Stomach smooth muscle (tissue), 2 donors: ENCODE measurements at regions not wholly inside any gene's neighbourhood (a gene's known extent, or its start where the extent isn't known, plus 50 kb on each side); places are given as distances from the start of the nearest gene placed in this dataset.

Experiments
- H3K27ac ChIP-seq: one replicate; pipeline ENCODE4 v1.7.0; 2013; ENCODE audit warnings: mild to moderate bottlenecking, low read length, inconsistent platforms
- H3K27me3 ChIP-seq, 2 donors: one replicate each; pipeline ENCODE4 v1.7.0; 2013; ENCODE audit warnings: low read length in 2 of 2; ENCODE audit not compliant: insufficient read depth in 2 of 2, control insufficient read depth in 1 of 2
- H3K36me3 ChIP-seq, 2 donors: one replicate each; pipeline ENCODE4 v1.7.0; 2013; ENCODE audit warnings: low read length in 2 of 2; ENCODE audit not compliant: control insufficient read depth in 2 of 2, insufficient read depth in 2 of 2
- H3K4me1 ChIP-seq: one replicate; pipeline ENCODE4 v1.7.0; 2013; ENCODE audit warnings: low read length; ENCODE audit not compliant: control insufficient read depth, insufficient read depth
- H3K4me3 ChIP-seq, 2 donors: one replicate each; pipeline ENCODE4 v1.7.0; 2013; ENCODE audit warnings: low read length in 2 of 2
- H3K9ac ChIP-seq, 2 donors: one replicate each; pipeline ENCODE4 v1.7.0; 2013; ENCODE audit warnings: low read length in 2 of 2, mild to moderate bottlenecking in 1 of 2
- H3K9me3 ChIP-seq, 2 donors: one replicate each; pipeline ENCODE4 v1.7.0; 2013; ENCODE audit warnings: low read length in 2 of 2; ENCODE audit not compliant: control insufficient read depth in 2 of 2
- donor health status: healthy.
- donor health status: Pancreatic carcinoma.

DNA sequence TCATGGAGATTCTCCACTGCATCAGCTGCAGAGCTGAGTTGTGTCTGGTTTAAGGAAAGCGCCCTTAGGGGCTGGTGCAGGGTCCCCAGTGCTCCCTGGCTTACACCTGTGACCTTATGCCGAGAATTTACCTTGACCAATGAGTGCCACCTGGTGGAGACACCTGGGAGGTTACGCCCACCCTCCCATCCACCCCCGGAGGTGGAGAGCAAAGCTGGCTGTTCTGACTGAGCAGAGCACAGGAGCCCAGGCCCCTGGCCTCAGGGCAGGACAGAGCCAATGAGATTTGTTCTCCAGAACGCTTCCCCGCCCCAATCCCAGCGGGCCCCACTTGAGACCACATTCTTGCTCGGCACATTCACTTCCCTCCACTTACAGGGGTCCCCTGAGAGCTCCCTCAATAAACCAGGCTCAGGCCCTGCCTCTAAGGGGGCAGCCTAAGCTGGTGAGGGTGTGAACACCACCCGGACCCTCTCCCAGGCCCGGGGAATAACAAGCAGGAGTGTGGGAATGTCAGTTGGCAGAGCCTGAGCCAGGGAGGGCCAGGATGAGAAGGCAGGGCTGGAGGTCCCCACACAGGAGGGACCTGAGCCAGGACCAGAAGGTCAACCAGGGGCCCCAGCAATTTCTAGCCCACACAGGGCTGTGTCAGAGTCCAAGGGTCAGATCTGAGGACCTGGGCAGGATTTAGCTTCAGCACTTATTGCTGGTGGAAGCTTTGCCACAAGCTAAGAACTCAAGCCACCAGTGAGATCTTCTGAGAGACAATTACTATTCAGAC is 117.1 kb downstream of the TPRA1 start:
- Histone ChIP-seq H3K9ac (no peak overlapping the region), H3K36me3 (no peaks in the 10 kb centered on the region), H3K27me3 (peaks cover 0 to 4% of the 10 kb centered on the region in 2 donors), H3K4me3 (no peak overlapping the region), H3K27ac (no peak overlapping the region), H3K9me3 (no peaks in the 10 kb centered on the region), H3K4me1 (no peaks in the 10 kb centered on the region)

GRCh38 chr3:127472506-127472905 is 118.0 kb downstream of the TPRA1 start:
- Histone ChIP-seq H3K4me1 (no peaks in the 10 kb centered on the region), H3K4me3 (no peak overlapping the region), H3K9ac (no peak overlapping the region), H3K27ac (no peak overlapping the region), H3K36me3 (no peaks in the 10 kb centered on the region), H3K9me3 (no peaks in the 10 kb centered on the region), H3K27me3 (peaks cover 0 to 4% of the 10 kb centered on the region in 2 donors)

- no peaks in the 10 kb centered on the region for H3K4me1 ChIP-seq
- no peak overlapping the region for H3K9ac ChIP-seq
- no peak overlapping the region for H3K4me3 ChIP-seq
- no peaks in the 10 kb centered on the region for H3K9me3 ChIP-seq
- H3K36me3 ChIP-seq: no peaks in the 10 kb centered on the region
- H3K27me3 ChIP-seq: peaks cover 0 to 6% of the 10 kb centered on the region in 2 donors
- no peak overlapping the region for H3K27ac ChIP-seq
Measured at GRCh38 chr3:127471142-127471541, 119.4 kb downstream of the TPRA1 start.

DNA sequence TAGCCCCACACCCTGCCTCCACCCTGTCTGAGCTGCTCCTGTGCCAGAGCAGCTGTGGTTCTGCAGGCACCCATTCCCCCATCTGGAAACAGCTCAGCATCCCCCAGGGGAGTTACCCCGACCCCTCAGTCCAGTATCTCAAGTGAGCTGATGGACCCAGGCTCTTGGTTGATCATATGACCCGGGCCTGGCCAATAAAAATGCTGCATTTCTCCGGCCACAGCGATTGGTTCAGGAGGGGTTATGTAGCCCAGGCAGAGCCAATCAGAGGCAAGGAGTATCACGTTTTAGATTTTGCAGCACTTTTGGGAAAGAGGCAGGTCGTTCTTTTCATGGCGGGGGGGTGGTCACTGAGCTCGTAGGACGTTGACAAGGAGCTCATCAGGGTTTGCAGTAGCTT is 120.8 kb downstream of the TPRA1 start:
- Histone ChIP-seq H3K9ac (no peak overlapping the region), H3K9me3 (no peaks in the 10 kb centered on the region), H3K27ac (no peak overlapping the region), H3K4me1 (no peaks in the 10 kb centered on the region), H3K36me3 (no peaks in the 10 kb centered on the region), H3K27me3 (peaks cover 0 to 2% of the 10 kb centered on the region in 2 donors), H3K4me3 (no peak overlapping the region)

- Histone ChIP-seq H3K36me3 (no peaks in the 10 kb centered on the region), H3K9me3 (no peaks in the 10 kb centered on the region), H3K4me1 (no peaks in the 10 kb centered on the region), H3K27ac (no peak overlapping the region), H3K27me3 (peaks cover 0 to 2% of the 10 kb centered on the region in 2 donors), H3K4me3 (no peak overlapping the region), H3K9ac (no peak overlapping the region)
Measured at GRCh38 chr3:127467391-127467790, 123.1 kb downstream of the TPRA1 start.

DNA sequence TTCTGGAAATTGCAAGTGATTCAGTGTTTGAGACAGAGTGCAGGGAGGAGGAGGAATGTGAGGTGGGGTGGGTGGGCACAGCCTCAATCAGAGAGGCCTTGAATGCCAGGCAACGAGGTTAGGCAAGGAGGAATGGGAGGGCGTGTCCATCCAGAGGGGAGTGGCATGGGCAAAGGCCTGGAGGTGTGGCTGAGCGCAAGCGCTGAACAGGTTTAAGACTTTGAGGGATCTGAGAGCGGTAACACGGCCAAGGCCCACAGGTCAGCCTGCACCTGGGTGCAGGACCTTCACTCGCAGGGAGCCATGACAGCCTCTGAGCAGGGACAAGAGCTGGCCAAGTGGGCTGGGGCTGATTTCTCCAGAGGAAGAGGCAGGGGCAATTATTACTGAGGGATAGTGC is 125.9 kb downstream of the TPRA1 start:
- H3K9me3 ChIP-seq: no peaks in the 10 kb centered on the region
- H3K4me3 ChIP-seq: no peak overlapping the region
- no peaks in the 10 kb centered on the region for H3K4me1 ChIP-seq
- H3K36me3 ChIP-seq: no peaks in the 10 kb centered on the region
- no peak overlapping the region for H3K27ac ChIP-seq
- H3K27me3 ChIP-seq: peaks cover 0 to 2% of the 10 kb centered on the region in 2 donors
- no peak overlapping the region for H3K9ac ChIP-seq

DNA sequence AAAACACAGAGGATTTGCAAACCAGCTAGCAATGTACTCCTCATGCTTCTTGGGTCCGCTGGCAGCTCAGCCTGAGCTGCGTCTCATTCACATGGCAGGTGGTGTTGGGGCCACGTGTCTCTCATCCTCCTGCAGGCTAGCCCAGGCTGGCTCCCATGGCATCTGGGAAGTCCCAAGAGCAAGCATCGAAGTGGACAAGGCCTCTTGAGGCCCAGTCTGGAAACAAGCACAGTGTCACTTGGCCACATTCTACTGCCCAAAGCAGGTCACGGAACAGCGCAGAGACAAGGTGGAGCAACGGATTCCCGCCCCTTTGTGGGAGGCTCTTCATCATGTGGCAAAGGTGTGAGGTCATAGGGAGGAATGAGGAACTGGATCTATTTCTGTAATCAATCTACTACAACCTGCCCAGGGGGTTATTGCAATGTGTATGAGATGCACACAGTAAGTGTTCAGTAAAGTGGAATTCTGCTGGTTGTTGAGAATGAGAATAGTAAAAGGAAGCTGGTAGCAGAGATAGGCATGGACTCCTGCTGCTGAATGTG is 128.3 kb downstream of the TPRA1 start:
- H3K27me3 ChIP-seq: peaks cover 16 to 18% of the 10 kb centered on the region in 2 donors
- H3K4me1 ChIP-seq: no peaks in the 10 kb centered on the region
- H3K9ac ChIP-seq: no peak overlapping the region

GRCh38 chr3:127461286-127461910 is 129.1 kb downstream of the TPRA1 start:
- Histone ChIP-seq H3K36me3 (no peaks in the 10 kb centered on the region), H3K9me3 (no peaks in the 10 kb centered on the region), H3K4me1 (peaks cover 6% of the 10 kb centered on the region), H3K27ac (no peak overlapping the region), H3K4me3 (no peak overlapping the region), H3K9ac (no peak overlapping the region), H3K27me3 (peaks cover 23 to 24% of the 10 kb centered on the region in 2 donors)

More for the DNA sequence above, 128.3 kb downstream of the TPRA1 start:
- Histone ChIP-seq H3K36me3 (no peaks in the 10 kb centered on the region), H3K9me3 (no peaks in the 10 kb centered on the region), H3K4me3 (no peak overlapping the region), H3K27ac (no peak overlapping the region)

GRCh38 chr3:127459891-127460290 is 130.6 kb downstream of the TPRA1 start:
- Histone ChIP-seq H3K9me3 (no peaks in the 10 kb centered on the region), H3K4me3 (no peak overlapping the region), H3K27ac (no peak overlapping the region), H3K27me3 (peaks cover 33 to 39% of the 10 kb centered on the region in 2 donors), H3K9ac (no peak overlapping the region), H3K4me1 (peaks cover 18% of the 10 kb centered on the region), H3K36me3 (no peaks in the 10 kb centered on the region)

DNA sequence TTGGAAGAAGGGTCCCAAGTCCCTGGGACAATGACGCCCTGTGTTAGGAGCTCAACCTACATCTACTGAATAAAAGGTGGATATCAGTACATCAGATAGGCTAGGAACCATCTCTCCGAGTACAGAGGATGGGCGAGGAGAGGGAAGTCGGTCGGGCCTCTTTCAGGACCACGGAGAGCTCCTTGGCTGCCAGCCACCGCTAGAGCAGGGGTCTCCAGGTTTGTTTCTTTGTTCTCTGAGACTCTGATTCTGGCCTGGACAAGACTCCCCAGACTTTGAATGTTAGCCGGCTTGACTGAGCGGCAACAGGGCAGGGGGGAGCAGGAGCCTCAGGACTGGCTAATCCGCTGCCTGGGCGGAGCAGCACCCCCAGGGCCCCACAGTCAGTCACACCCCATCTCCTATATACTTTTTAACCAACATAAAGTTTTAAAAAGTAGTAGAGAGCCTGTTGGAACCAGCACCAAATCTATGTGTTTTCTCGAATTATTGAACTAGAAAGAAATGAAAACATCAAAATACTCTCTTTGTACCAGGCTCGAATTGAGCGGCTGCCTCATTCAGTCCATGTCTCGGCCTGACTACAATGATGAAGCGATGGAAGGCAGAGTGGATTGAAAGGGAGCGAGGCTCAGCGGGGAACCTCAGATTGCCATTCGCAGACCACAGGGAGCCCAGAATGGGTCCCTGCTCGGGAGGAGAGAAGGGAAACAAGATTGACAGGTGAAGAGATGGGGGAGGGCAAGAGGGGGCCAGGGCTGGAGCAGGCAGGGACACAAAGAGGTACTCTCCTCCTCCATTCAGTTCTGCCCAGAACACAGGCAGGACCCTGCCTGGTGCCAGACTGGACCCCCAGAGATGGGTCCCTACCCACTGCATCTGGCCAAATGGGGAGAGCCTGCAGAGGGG is 131.6 kb downstream of the TPRA1 start:
- peaks cover 43 to 49% of the 10 kb centered on the region in 2 donors for H3K27me3 ChIP-seq
- H3K4me1 ChIP-seq: peaks cover 18% of the 10 kb centered on the region
- no peak overlapping the region for H3K4me3 ChIP-seq
- H3K27ac ChIP-seq: no peak overlapping the region
- H3K9ac ChIP-seq: no peak overlapping the region
- no peaks in the 10 kb centered on the region for H3K9me3 ChIP-seq
- no peaks in the 10 kb centered on the region for H3K36me3 ChIP-seq
